Epithelial cell of proximal tubule (primary cell): ENCODE measurements at regions not wholly inside any gene's neighbourhood (a gene's known extent, or its start where the extent isn't known, plus 50 kb on each side); places are given as distances from the start of the nearest gene placed in this dataset.

Source experiments
- DNase-seq: peaks from one replicate; pipeline ENCODE4 v3.0.0-alpha.2; 2011; ENCODE audit warnings: low read depth
- H3K4me3 ChIP-seq: 2 replicates; pipeline ENCODE4 v1.5.1; 2011; ENCODE audit warnings: low read depth, mild to moderate bottlenecking, low read length
- TF ChIP-seq, protein P1 (sequence below): conservative IDR thresholded peaks from 2 replicates; pipeline ENCODE4 v1.5.1; 2012; ENCODE audit warnings: low read depth, mild to moderate bottlenecking, low read length

DNA sequence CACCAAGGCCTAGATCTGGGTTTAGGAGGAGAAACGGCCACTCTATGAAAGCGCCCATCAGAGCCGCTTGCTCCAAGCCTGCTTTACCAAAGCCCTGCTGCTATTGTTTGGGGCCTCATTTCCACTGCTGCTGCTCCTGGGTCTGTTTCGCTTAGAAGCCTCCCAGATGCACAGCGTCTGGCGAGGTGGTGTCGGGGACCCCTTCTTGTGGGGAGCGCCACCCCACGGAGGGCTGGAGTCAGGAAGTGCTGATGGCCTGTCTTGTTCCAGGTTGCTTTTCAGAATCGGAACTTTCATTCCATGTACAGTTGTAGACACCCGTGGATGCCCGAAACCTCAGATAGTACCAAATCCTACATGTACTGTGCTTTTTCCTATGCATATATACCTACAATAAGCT, 204.9 kb upstream of the TWIST2 start:
- TF ChIP-seq, protein P1, sequence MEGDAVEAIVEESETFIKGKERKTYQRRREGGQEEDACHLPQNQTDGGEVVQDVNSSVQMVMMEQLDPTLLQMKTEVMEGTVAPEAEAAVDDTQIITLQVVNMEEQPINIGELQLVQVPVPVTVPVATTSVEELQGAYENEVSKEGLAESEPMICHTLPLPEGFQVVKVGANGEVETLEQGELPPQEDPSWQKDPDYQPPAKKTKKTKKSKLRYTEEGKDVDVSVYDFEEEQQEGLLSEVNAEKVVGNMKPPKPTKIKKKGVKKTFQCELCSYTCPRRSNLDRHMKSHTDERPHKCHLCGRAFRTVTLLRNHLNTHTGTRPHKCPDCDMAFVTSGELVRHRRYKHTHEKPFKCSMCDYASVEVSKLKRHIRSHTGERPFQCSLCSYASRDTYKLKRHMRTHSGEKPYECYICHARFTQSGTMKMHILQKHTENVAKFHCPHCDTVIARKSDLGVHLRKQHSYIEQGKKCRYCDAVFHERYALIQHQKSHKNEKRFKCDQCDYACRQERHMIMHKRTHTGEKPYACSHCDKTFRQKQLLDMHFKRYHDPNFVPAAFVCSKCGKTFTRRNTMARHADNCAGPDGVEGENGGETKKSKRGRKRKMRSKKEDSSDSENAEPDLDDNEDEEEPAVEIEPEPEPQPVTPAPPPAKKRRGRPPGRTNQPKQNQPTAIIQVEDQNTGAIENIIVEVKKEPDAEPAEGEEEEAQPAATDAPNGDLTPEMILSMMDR, result no peak
- H3K4me3 ChIP-seq, result no peak overlapping the region
- no peak for DNase-seq

DNA sequence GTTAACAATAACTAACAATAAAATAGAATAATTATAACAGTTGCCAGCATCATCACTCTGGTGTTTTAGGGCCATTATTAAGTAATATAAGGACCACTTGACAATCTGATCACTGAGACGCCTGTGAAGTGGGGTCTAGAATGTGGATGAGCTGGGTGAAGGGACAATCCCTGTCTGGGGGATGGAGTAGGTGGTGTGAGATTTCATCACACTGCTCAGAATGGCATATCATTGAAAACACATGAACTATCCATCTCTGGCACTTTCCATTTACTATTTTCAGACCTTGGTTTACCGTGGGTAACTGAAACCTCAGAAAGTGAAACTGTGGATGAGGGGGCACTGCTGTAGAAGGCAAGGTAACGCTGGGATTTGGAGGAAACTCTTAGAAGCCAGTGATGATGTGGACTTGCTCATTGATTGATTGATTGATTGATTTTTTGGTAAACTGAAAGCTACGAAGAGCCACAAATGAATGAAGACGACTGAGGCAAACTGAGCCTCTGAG, 204.4 kb upstream of the TWIST2 start:
- no peak for DNase-seq
- TF ChIP-seq, protein P1, result no peak

DNA sequence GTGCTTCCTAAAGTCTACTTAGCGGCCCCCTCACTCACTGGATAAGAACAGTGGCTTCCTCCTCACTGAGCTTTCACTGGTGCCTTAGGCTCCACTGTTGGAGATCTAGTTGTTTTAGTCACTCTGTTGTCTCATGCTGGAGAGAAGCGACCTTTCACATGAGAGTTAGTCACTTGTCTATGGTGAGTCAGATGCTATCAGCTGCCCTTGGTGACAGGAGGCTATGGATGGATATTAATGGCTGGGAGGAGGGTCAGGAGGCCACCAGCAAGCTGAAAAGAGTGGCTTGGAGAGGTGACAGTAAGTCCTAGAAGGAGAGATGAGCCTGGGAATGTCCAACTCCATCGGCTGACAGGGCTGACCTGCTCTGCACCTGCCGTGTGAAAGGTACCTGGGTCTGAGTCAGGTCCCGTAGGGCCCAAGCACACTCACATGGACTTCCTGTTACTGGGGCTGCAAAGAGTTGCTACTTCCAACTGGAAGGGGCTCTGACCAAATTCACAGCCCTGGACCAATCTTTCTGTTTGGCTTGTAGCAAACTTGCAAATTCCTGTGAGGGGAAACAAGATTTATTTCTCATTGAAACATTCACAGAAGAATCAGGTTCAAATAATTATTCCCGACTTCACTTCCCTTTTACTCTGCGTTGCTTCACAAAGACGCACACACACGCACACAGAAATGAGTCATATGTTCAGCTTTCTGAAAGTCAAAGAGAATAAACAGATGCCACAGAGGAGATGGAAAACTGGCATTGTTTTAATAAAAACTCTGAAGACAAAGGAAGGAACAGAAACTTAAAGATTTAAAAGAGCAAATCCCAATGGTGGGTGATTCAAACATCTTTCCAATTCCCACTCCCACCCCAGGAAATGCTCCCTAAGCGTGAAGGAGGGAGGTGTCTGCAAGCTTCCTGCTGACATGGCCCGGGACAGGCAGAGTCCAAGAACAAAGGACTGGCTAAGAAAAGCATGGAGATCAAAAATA, 203.5 kb upstream of the TWIST2 start:
- no peak overlapping the region for H3K4me3 ChIP-seq
- TF ChIP-seq, protein P1, result no peak
- DNase-seq, result peak; percentile 39

More for the DNA sequence above, 204.4 kb upstream of the TWIST2 start:
- H3K4me3 ChIP-seq, result no peak overlapping the region

DNA sequence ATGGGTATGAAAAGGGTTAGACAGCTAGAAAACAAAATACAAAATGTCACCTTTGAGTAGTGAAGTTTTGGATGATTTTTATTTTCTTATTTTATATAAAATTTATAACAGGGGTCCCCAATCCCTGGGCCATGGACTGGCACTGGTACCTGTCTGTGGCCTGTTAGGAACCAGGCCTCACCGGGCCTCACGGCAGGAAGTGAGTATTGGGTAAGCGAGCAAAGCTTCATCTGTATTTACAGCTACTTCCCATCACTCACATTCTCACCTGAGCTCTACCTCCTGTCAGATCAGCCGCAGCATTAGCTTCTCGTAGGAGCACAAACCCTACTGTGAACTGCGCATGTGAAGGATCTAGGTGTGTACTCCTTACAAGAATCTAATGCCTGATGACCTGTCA, 202.8 kb upstream of the TWIST2 start:
- no peak overlapping the region for H3K4me3 ChIP-seq
- TF ChIP-seq, protein P1, result no peak
- DNase-seq, result no peak

DNA sequence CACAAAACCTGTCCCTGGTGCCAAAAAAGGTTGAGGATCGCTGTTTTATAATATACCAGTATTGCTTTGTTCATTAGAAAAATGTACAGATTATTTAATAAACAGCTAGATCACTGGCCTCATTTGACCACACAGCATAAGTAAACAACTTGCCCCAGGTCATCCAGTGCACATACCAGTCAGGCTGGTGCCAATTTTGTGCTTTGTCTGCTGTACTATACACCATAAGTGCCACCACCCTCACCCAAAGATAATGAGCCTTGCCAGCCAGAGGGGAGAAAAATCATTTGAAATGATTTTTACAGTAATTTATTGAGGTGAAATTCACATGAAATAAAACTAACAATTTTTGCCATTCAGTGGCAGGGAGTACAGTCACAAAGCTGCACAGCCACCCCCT, 202.2 kb upstream of the TWIST2 start:
- no peak overlapping the region for H3K4me3 ChIP-seq
- TF ChIP-seq, protein P1, result no peak

DNA sequence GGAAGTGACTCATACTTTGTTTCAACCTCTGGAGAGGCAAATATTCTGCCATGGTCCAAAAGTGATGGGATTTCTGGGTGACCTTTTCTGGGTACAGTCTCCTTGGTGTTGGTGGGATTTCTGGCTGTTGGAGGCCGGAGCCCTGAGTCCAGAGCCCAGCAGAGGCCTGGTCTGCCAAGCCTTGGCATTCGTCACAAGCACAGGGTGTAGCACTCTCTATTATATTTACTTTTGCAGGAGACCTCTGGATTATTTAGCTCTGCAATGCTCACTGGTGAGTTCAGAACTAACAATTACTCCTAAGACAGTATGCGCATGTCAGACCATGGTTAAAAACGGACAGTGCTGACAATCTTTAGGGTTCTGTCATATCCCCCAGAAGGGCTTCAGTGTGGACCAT, 201.6 kb upstream of the TWIST2 start:
- TF ChIP-seq, protein P1, result no peak
- no peak for DNase-seq
- no peak overlapping the region for H3K4me3 ChIP-seq

More for the DNA sequence above, 202.2 kb upstream of the TWIST2 start:
- no peak for DNase-seq

DNA sequence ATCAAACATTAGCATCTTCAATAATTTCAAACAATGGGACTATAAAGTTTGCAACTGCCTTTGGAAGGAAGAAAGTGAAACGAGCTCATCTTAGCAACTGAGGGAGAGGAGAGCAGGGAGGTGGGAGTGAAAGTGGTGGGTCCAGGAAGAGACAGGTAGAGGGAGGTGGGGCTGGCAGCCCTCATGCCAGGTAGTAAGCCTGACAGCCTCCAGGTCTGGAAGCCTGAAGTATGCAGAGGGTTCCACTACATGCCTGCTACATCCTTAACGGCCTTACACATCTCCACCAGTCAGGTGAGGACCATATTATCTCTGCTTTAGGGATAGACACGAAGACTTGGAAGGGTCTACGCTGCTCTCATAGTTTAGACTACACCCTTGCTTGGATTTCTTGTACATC, 201.1 kb upstream of the TWIST2 start:
- TF ChIP-seq, protein P1, result no peak
- no peak for DNase-seq
- H3K4me3 ChIP-seq, result no peak overlapping the region
